IPS-15b (cell line): ENCODE measurements at regions not wholly inside any gene's neighbourhood (a gene's known extent, or its start where the extent isn't known, plus 50 kb on each side); places are given as distances from the start of the nearest gene placed in this dataset.

Source experiments
- H3K27me3 ChIP-seq: one replicate; pipeline ENCODE4 v1.6.1; 2013; ENCODE audit warnings: low read length; ENCODE audit not compliant: control insufficient read depth, insufficient read depth
- H3K36me3 ChIP-seq: one replicate; pipeline ENCODE4 v1.6.1; 2013; ENCODE audit warnings: low read length; ENCODE audit not compliant: control insufficient read depth, insufficient read depth
- H3K4me1 ChIP-seq: one replicate; pipeline ENCODE4 v1.6.1; 2013; ENCODE audit warnings: mild to moderate bottlenecking, low read length; ENCODE audit not compliant: control insufficient read depth, insufficient read depth
- H3K4me3 ChIP-seq: one replicate; pipeline ENCODE4 v1.5.1; 2013; ENCODE audit warnings: low read depth, low read length
- H3K9ac ChIP-seq: one replicate; pipeline ENCODE4 v1.6.1; 2013; ENCODE audit warnings: low read depth, mild to moderate bottlenecking, low read length
- H3K9me3 ChIP-seq: one replicate; pipeline ENCODE4 v1.6.1; 2013; ENCODE audit warnings: mild to moderate bottlenecking, low read length; ENCODE audit not compliant: control insufficient read depth, insufficient read depth

DNA sequence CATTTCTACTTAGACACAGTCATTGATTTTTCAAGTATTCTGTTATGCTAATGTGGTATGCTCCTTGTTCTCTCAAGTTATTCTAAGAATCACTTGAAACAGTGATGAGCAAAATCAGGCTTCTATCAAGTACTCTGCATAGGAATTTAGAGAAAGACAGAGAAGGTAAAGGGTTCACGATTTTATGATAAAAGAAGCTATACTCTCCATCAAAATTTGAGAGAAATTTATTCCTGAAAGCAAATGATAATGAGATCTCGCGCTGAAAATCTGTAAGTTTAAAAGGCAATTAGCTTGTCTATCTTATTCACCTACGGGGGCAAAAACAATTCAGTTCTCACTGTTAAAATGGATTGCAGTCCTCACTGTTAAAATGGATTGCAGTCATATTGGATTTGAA, 1404.3 kb upstream of the FLRT2 start:
- Histone ChIP-seq H3K4me1 (no peaks in the 10 kb centered on the region), H3K9ac (no peak overlapping the region), H3K36me3 (no peaks in the 10 kb centered on the region), H3K27me3 (no peaks in the 10 kb centered on the region), H3K9me3 (no peaks in the 10 kb centered on the region), H3K4me3 (no peak overlapping the region)

DNA sequence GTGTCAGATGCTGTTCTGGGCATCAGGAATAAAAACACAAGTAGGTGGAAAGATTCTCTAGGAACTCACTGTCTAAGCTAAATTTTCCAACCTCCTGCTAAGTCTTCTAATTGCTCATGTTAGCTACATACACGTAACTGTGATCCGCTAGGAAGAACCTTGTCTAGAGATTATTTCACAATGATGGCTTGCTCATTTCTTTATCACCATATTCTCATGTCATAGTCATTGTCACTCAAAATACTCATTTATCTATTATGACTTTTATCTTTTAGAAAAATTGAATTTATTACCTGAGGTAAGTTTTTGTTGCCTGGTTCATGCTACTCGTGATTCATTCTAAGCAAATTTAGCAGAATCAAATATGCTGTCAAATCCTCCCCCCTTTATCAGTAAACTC, 1402.4 kb upstream of the FLRT2 start:
- H3K9ac ChIP-seq = no peak overlapping the region
- H3K36me3 ChIP-seq = no peaks in the 10 kb centered on the region
- no peaks in the 10 kb centered on the region for H3K9me3 ChIP-seq
- no peaks in the 10 kb centered on the region for H3K4me1 ChIP-seq
- no peaks in the 10 kb centered on the region for H3K27me3 ChIP-seq
- H3K4me3 ChIP-seq = no peak overlapping the region

DNA sequence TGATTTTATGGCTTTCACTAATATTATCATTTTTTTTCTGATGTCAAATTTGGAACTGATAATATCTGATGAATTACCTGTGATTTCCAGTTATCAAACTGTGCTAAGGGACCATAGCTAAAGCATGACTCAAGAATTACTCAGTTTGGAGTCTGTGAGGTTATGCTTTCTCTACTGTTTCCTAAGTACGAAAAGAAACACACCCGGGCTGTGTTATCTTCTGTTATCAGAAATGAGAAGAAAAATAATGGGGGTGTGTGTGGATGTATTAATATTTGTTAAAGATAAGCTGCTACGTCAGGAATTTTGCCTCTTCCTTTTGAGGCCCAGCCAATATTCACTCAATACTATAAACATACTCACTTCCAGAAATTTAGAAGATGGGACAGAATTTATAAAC, 1401.9 kb upstream of the FLRT2 start:
- Histone ChIP-seq H3K9ac (no peak overlapping the region), H3K27me3 (no peaks in the 10 kb centered on the region), H3K9me3 (no peaks in the 10 kb centered on the region), H3K36me3 (no peaks in the 10 kb centered on the region), H3K4me3 (no peak overlapping the region), H3K4me1 (no peaks in the 10 kb centered on the region)

DNA sequence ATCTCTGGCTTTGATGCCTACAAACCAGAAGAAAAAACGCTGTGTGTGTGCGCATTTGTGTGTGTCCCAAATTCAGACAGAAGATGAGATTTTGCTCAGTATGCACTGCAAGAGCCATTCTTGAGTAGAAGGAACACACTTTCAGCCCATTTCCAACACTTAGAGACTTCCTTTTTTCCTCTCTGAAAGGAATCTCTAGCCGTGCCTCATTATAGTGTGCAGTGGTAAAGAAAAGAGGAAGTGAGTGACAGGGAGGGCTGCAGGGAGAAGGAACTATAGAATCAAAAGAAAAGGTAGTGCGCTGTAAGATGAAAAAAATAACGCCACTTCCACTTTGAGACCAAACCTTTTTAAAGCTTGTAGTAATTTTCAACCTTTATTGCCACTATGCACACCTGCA, 1400.9 kb upstream of the FLRT2 start:
- Histone ChIP-seq H3K4me3 (no peak overlapping the region), H3K36me3 (no peaks in the 10 kb centered on the region), H3K27me3 (no peaks in the 10 kb centered on the region), H3K9me3 (no peaks in the 10 kb centered on the region), H3K9ac (no peak overlapping the region), H3K4me1 (no peaks in the 10 kb centered on the region)

DNA sequence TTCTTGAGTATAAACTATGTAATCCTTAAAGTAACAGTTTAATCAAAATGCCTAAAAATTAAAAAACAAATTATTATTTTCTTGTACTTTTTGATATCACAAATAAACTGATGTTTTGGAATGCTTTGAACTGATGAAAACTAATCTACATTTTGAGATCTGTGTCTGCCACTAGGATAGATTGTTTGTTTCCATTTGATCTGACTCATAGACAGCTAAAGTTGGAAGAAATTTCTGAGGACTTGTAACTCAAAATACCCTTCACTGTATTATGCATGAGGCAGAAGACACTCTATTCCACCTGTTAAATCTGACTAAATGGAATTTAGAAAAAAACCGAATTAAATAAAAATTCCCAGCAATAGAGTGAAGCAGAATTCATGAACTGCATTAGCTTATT, 1400.0 kb upstream of the FLRT2 start:
- Histone ChIP-seq H3K36me3 (no peaks in the 10 kb centered on the region), H3K4me3 (no peak overlapping the region), H3K9ac (no peak overlapping the region), H3K4me1 (no peaks in the 10 kb centered on the region), H3K27me3 (no peaks in the 10 kb centered on the region), H3K9me3 (no peaks in the 10 kb centered on the region)

DNA sequence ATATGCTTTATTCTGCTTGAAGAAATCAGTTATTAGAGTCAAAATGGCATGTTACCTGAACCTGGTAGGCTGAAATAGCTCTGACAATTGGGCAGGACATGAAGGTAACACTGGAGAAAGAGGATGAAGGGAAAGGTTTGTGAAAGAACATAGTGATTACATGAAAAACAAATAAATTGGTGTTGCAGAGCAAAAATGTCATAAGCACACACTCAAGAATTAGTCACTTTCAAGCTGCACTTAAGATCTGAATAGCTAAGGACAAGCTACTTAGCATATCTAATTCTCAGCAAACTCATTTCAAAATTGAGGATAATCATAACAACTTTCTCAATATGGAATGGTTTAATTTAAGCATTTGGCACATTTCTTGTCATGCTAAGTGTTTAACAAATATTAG, 1398.0 kb upstream of the FLRT2 start:
- no peak overlapping the region for H3K4me3 ChIP-seq
- H3K9ac ChIP-seq = no peak overlapping the region
- H3K9me3 ChIP-seq = no peaks in the 10 kb centered on the region
- H3K27me3 ChIP-seq = no peaks in the 10 kb centered on the region
- H3K36me3 ChIP-seq = no peaks in the 10 kb centered on the region
- no peaks in the 10 kb centered on the region for H3K4me1 ChIP-seq

DNA sequence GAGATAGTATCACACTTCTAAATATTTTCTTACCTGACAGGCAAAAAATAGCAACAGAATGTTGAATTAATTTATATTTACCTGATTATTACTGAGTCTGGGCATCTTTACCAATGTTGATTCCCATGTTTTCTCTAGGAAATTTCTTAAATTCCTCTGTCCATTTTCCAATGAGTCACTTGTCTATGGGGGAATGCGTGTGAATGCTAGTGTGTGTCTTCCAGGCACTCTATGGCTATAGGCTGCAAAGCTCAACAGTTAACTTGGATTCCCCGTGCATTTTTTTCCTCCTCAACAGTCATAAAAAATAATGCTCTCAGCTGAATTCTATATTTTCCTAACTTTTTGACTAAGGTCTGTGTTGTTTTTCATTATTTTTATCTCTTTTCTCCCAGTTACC, 1385.8 kb upstream of the FLRT2 start:
- H3K4me3 ChIP-seq = no peak overlapping the region
- no peaks in the 10 kb centered on the region for H3K4me1 ChIP-seq
- H3K9me3 ChIP-seq = no peaks in the 10 kb centered on the region
- H3K36me3 ChIP-seq = no peaks in the 10 kb centered on the region
- H3K27me3 ChIP-seq = no peaks in the 10 kb centered on the region
- H3K9ac ChIP-seq = no peak overlapping the region

DNA sequence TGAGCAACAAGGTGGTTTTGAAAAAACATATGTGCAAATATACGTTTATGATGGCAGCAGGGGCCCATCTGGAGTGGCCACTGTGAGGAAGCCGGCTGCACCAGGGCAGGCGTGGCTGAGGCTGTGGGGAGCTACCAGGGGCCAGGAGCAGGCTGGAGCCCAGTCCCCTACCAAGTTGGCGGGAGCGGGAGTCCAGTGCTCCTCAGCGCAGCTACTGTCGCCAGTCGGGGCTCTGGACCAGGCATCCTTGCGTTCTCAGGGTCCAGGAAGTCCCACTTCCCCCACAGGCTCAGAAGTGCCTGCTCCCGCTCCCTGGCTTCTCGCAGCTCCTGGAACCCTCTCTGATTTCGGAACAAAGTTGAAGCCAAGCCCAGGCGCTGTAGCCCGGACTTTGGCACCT, 1377.5 kb upstream of the FLRT2 start:
- H3K9ac ChIP-seq = no peak overlapping the region
- H3K9me3 ChIP-seq = no peaks in the 10 kb centered on the region
- H3K27me3 ChIP-seq = no peaks in the 10 kb centered on the region
- H3K4me1 ChIP-seq = no peaks in the 10 kb centered on the region
- no peaks in the 10 kb centered on the region for H3K36me3 ChIP-seq
- H3K4me3 ChIP-seq = no peak overlapping the region

DNA sequence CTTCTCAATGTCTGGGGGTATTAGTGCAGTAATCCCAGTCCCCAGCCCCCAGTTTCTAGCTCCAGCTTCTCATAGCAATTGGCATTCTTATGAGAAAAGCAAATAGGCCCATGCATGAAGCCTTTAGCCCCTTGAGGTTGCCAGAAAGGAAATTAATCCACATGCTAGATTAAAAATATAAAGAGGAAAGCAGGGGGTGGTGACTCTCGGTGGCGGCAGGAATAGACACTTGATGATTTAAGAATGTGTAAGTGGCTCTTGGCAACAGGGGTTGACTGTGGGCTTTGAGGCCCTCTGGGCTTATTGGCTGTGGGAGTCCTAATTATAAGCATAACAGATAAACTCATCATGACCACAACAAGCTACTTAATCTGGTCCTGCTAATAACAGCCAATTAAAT, 1367.3 kb upstream of the FLRT2 start:
- no peak overlapping the region for H3K9ac ChIP-seq
- H3K27me3 ChIP-seq = no peaks in the 10 kb centered on the region
- H3K9me3 ChIP-seq = no peaks in the 10 kb centered on the region
- H3K36me3 ChIP-seq = no peaks in the 10 kb centered on the region
- H3K4me1 ChIP-seq = no peaks in the 10 kb centered on the region
- H3K4me3 ChIP-seq = no peak overlapping the region

DNA sequence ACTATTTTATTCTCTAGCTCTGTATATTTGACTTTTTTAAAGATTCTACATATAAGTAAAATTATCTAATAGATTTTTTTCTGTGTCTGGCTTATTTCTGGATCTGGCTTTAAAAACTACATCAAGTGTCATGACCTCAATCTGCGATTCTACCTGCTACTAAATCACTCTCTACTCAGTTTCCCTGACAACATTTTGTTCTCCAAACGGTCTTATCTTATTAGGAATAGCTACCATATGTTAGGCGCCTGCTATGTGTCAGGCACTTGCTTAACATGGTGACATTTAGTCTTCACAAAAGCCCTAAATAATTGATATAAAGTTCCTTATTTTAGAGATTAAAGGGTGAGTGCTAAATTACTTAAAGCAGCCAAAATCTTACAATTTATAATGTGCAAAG, 1362.9 kb upstream of the FLRT2 start:
- Histone ChIP-seq H3K36me3 (no peaks in the 10 kb centered on the region), H3K9me3 (no peaks in the 10 kb centered on the region), H3K4me3 (no peak overlapping the region), H3K9ac (no peak overlapping the region), H3K27me3 (no peaks in the 10 kb centered on the region), H3K4me1 (no peaks in the 10 kb centered on the region)

DNA sequence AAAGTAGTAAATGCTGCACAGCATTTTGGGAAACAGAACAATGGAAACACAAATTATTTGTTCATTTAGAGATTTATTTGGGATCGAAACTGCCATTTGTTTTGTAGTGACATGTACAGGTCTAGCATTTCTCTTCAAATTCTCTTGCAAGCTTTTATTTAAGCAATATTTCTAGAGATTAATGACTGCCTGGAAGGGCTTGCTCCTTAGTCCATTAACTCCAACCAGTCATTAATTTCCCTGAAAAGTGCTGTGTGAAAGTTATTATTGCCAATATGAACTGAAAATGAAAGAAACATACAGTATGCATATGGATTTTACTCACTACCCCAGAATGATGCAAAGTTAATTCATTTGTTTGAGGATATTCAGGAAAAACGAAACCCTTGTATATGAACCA, 1349.6 kb upstream of the FLRT2 start:
- Histone ChIP-seq H3K4me3 (no peak overlapping the region), H3K9ac (no peak overlapping the region), H3K27me3 (no peaks in the 10 kb centered on the region), H3K4me1 (no peaks in the 10 kb centered on the region), H3K36me3 (no peaks in the 10 kb centered on the region), H3K9me3 (no peaks in the 10 kb centered on the region)

DNA sequence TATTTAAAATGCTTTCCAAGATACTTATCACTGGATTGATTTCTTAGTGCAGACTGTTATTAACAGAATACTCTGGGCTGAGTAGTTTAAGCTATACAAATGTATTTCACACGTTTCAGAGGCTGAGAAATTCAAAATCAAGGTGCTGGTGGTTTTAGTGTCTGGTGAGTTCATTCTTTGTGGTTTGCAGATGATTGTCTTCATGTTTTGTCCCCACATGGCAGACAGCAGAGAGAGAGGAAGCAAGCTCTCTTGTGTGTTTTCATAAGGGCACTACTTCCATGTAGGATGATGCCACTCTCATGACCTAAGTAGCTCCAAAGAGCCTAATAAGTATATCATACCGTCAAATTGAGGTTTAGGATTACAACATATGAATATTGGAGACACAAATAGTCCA, 1348.9 kb upstream of the FLRT2 start:
- Histone ChIP-seq H3K9ac (no peak overlapping the region), H3K4me3 (no peak overlapping the region), H3K9me3 (no peaks in the 10 kb centered on the region), H3K4me1 (no peaks in the 10 kb centered on the region), H3K36me3 (no peaks in the 10 kb centered on the region), H3K27me3 (no peaks in the 10 kb centered on the region)

DNA sequence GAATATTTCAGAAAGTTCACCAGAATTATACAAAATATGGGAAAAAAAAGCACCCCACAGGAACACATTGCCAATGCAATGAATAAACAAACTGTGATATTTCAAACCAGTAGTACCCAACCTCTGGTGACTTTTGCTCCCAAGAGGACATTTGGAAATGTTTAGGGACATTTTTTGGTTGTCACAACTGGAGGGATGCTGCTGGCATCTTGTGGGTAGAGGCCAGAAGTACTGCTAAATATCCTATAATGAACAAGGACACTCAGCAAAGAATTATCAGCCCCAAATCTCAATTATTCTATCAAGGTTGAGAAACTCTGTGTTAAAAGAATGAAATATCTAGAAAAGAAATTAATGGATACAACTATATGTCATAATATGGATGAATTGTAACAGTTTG, 1334.4 kb upstream of the FLRT2 start:
- Histone ChIP-seq H3K9me3 (no peaks in the 10 kb centered on the region), H3K4me3 (no peak overlapping the region)

More for the DNA sequence above, 1334.4 kb upstream of the FLRT2 start:
- no peaks in the 10 kb centered on the region for H3K36me3 ChIP-seq
- H3K9ac ChIP-seq = no peak overlapping the region
- no peaks in the 10 kb centered on the region for H3K4me1 ChIP-seq
- no peaks in the 10 kb centered on the region for H3K27me3 ChIP-seq
